ENCODE measurements at regions not wholly inside any gene's neighbourhood (a gene's known extent, or its start where the extent isn't known, plus 50 kb on each side); places are given as distances from the start of the nearest gene placed in this dataset.

GRCh38 chr21:35768187-35768586 lies 292.1 kb downstream of the SETD4 start:
- Histone ChIP-seq H3K9me3 (no peaks in the 10 kb centered on the region), H3K4me3 (ENCODE audit: low read depth in 2 of 2, low read length in 1 of 2) (no peak overlapping the region), H3K4me2 (no peak overlapping the region), H2AFZ (ENCODE audit: low read depth) (no peak overlapping the region; the same call in 1 of the 2 replicates), H3K9me2 (no peaks in the 10 kb centered on the region), H3K79me2 (ENCODE audit: insufficient read depth) (no peaks in the 10 kb centered on the region), H3K27ac (ENCODE audit: low read depth in 2 of 2, low read length in 1 of 2) (no peak overlapping the region), H3K27me3 (ENCODE audit: insufficient read depth) (no peaks in the 10 kb centered on the region; the same call in 1 of the 2 replicates), H3K4me1 (ENCODE audit: control insufficient read depth in 1 of 2, insufficient read depth in 2 of 2, low read depth in 1 of 2, low read length in 1 of 2) (no peaks in the 10 kb centered on the region), H3K9ac (no peak overlapping the region), H3K36me3 (replicated peaks in 1 of 2; ENCODE audit: control insufficient read depth in 1 of 2, insufficient read depth in 2 of 2, low read length in 1 of 2) (no peaks in the 10 kb centered on the region), H3F3A (replicated peaks; ENCODE audit: insufficient read depth) (peaks cover 5% of the 10 kb centered on the region), H4K20me1 (ENCODE audit: insufficient read depth) (no peaks in the 10 kb centered on the region)
- ChIA-PET CTCF (interaction anchor here (0.7 kb wide), 1 partner anchor 72 kb away, joined by 3 read pairs; no protein-coding TSS in a partner anchor), POLR2A (no interaction called here)
- 8% methylated on average over 2 of the region's 2 CpGs for WGBS (ENCODE audit: low lambda C conversion rate)
- no peak for TF ChIP-seq GABPA (IDR thresholded peaks at IDR 0.05; ENCODE audit: low read depth)
- no peak for TF ChIP-seq EP300 (IDR thresholded peaks at IDR 0.05; ENCODE audit: borderline replicate concordance in 1 of 2, low read depth in 1 of 2, low read length in 1 of 2)
- no peak for TF ChIP-seq RFX5 (IDR thresholded peaks at IDR 0.05; ENCODE audit: low read length)
- TF ChIP-seq RAD21 (IDR thresholded peaks at IDR 0.05; ENCODE audit: low read length): no peak
- no peak for TF ChIP-seq RCOR1 (IDR thresholded peaks at IDR 0.05; ENCODE audit: low read length)
- TF ChIP-seq FOSL2 (IDR thresholded peaks at IDR 0.05; ENCODE audit: borderline replicate concordance, low read depth): no peak
- TF ChIP-seq GATA2 (CRISPR knock-in tag; IDR thresholded peaks at IDR 0.05): no peak
- TF ChIP-seq, protein P1, sequence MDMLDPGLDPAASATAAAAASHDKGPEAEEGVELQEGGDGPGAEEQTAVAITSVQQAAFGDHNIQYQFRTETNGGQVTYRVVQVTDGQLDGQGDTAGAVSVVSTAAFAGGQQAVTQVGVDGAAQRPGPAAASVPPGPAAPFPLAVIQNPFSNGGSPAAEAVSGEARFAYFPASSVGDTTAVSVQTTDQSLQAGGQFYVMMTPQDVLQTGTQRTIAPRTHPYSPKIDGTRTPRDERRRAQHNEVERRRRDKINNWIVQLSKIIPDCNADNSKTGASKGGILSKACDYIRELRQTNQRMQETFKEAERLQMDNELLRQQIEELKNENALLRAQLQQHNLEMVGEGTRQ (IDR thresholded peaks at IDR 0.05; ENCODE audit: borderline replicate concordance, low read depth, low read length): no peak
- TF ChIP-seq, protein P2, sequence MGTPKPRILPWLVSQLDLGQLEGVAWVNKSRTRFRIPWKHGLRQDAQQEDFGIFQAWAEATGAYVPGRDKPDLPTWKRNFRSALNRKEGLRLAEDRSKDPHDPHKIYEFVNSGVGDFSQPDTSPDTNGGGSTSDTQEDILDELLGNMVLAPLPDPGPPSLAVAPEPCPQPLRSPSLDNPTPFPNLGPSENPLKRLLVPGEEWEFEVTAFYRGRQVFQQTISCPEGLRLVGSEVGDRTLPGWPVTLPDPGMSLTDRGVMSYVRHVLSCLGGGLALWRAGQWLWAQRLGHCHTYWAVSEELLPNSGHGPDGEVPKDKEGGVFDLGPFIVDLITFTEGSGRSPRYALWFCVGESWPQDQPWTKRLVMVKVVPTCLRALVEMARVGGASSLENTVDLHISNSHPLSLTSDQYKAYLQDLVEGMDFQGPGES (IDR thresholded peaks at IDR 0.05; ENCODE audit: low read depth, low read length): no peak
- no peak for TF ChIP-seq JUND (IDR thresholded peaks at IDR 0.05)
- no peak for DNase-seq

DNA sequence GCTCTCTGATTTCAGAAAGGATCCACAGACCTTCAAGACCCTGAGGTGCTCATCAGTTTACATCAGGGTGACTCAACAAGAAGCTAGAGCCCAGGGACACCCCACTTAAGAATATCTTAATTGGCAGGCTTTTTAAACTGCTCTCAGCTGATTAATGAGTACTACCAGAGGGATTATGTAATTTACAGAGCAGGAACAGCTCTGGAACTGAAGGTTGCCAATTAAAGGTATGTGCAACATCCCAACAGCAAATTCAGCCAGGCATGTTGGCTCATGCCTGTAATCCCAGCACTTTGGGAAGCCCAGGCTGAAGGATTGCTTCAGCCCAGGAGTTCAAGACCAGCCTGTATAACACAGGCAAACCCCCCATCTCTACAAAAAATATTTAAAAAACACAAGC lies 295.7 kb downstream of the SETD4 start:
- no peaks in the 10 kb centered on the region for H3K79me2 ChIP-seq (ENCODE audit: insufficient read depth)
- no peak overlapping the region for H3K4me2 ChIP-seq
- no peak overlapping the region for H2AFZ ChIP-seq (ENCODE audit: low read depth)
- no peaks in the 10 kb centered on the region for H3K9me3 ChIP-seq
- CTCF ChIA-PET: interaction anchor here (1.1 to 1.5 kb wide), 2 partner anchors 16 to 76 kb away, joined by 3 to 5 read pairs; no protein-coding TSS in a partner anchor
- TF ChIP-seq RXRA (IDR thresholded peaks at IDR 0.05; ENCODE audit: borderline replicate concordance, low read depth) (no peak), TAF1 (IDR thresholded peaks at IDR 0.05; ENCODE audit: borderline replicate concordance, low read depth, low read length) (no peak), PBX3 (IDR thresholded peaks at IDR 0.05) (no peak), USF1 (IDR thresholded peaks at IDR 0.05; ENCODE audit: borderline replicate concordance, low read depth) (no peak), MEF2A (IDR thresholded peaks at IDR 0.05; ENCODE audit: borderline replicate concordance, low read depth) (no peak), POLR2AphosphoS5 (IDR thresholded peaks at IDR 0.05; ENCODE audit: low read depth, low read length) (no peak), FOXM1 (IDR thresholded peaks at IDR 0.05; ENCODE audit: low read depth) (no peak)
- TF ChIP-seq, protein P1 (IDR thresholded peaks at IDR 0.05; ENCODE audit: borderline replicate concordance, low read depth, low read length): no peak
- TF ChIP-seq, protein P2 (IDR thresholded peaks at IDR 0.05; ENCODE audit: low read depth, low read length): no peak
- TF ChIP-seq, protein P3, sequence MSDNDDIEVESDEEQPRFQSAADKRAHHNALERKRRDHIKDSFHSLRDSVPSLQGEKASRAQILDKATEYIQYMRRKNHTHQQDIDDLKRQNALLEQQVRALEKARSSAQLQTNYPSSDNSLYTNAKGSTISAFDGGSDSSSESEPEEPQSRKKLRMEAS (IDR thresholded peaks at IDR 0.05; ENCODE audit: low read depth): no peak
- no peaks in the 10 kb centered on the region for H3F3A ChIP-seq (replicated peaks; ENCODE audit: insufficient read depth)
- H3K36me3 ChIP-seq (replicated peaks in 1 of 2; ENCODE audit: control insufficient read depth in 1 of 2, insufficient read depth in 2 of 2, low read length in 1 of 2): no peaks in the 10 kb centered on the region
- DNase-seq: no peak
- no peaks in the 10 kb centered on the region; the same call in 1 of the 2 replicates for H3K27me3 ChIP-seq (ENCODE audit: insufficient read depth)
- no peaks in the 10 kb centered on the region for H4K20me1 ChIP-seq (ENCODE audit: insufficient read depth)
- no peak overlapping the region for H3K4me3 ChIP-seq (ENCODE audit: low read depth in 2 of 2, low read length in 1 of 2)
- H3K27ac ChIP-seq (ENCODE audit: low read depth in 2 of 2, low read length in 1 of 2): no peak overlapping the region
- H3K9me2 ChIP-seq: no peaks in the 10 kb centered on the region
- H3K4me1 ChIP-seq (ENCODE audit: control insufficient read depth in 1 of 2, insufficient read depth in 2 of 2, low read depth in 1 of 2, low read length in 1 of 2): no peaks in the 10 kb centered on the region
- no peak overlapping the region for H3K9ac ChIP-seq
- POLR2A ChIA-PET: no interaction called here

Data from SK-N-SH (cell line).